Naive thymus-derived CD4-positive, alpha-beta T cell (primary cell): ENCODE measurements at regions not wholly inside any gene's neighbourhood (a gene's known extent, or its start where the extent isn't known, plus 50 kb on each side); places are given as distances from the start of the nearest gene placed in this dataset.

Experiments
- ATAC-seq: fragments of 150-1000 bp; cut with Tn5 transposase; 2 replicates; pipeline ENCODE4 v1.10.0; 2021; ENCODE audit warnings: mild to moderate bottlenecking, moderate library complexity
- CTCF ChIA-PET: fragments of 350-600 bp; sonication (Branson Sonifier 250); formaldehyde crosslinking; loops from one replicate; lab custom pipeline; 2021; ENCODE audit warnings: antibody characterized with exemption; lab: Charles Lee
- POLR2A ChIA-PET: fragments of 350-600 bp; sonication (Branson Sonifier 250); formaldehyde crosslinking; loops from one replicate; lab custom pipeline; 2021; ENCODE audit warnings: antibody characterized with exemption, inconsistent platforms; lab: Charles Lee
- DNase-seq, 9 donors: peaks; one replicate each; pipeline versions ENCODE4 v3.0.0 to v3.0.0-alpha.2; 2020 to 2022; ENCODE audit warnings: mixed read lengths in 1 of 9
- H3K27ac ChIP-seq: one replicate; pipeline ENCODE4 v1.7.0; 2013; ENCODE audit warnings: mild to moderate bottlenecking, low read depth, low read length, moderate library complexity
- H3K27me3 ChIP-seq, 2 donors: one replicate each; pipeline ENCODE4 v1.7.0; 2013; ENCODE audit warnings: low read length in 2 of 2, mild to moderate bottlenecking in 2 of 2, moderate library complexity in 2 of 2; ENCODE audit not compliant: control insufficient read depth in 2 of 2, insufficient read depth in 2 of 2
- H3K36me3 ChIP-seq, 3 experiments: 1 replicate in 2 of 3; 2 replicates in 1 of 3; pipeline ENCODE4 v1.7.0; 2013; ENCODE audit warnings: low read length in 3 of 3, mild to moderate bottlenecking in 3 of 3, moderate library complexity in 1 of 3; ENCODE audit not compliant: insufficient read depth in 3 of 3, control insufficient read depth in 2 of 3
- H3K4me1 ChIP-seq, 2 donors: one replicate each; pipeline ENCODE4 v1.7.0; 2013; ENCODE audit warnings: low read length in 2 of 2, mild to moderate bottlenecking in 2 of 2, moderate library complexity in 1 of 2; ENCODE audit not compliant: control insufficient read depth in 2 of 2, insufficient read depth in 2 of 2
- H3K4me3 ChIP-seq: 2 replicates; pipeline ENCODE4 v1.7.0; 2013; ENCODE audit warnings: mild to moderate bottlenecking, low read length
- H3K9me3 ChIP-seq, 3 experiments: 1 replicate in 2 of 3; 2 replicates in 1 of 3; pipeline ENCODE4 v1.7.0; 2013; ENCODE audit warnings: low read length in 3 of 3; ENCODE audit not compliant: control insufficient read depth in 2 of 3
- H3K27ac Mint-ChIP-seq, 9 donors: one replicate each; pipeline ENCODE4 v1.8.0; 2020 to 2022; ENCODE audit warnings: mixed read lengths in 9 of 9, mild to moderate bottlenecking in 8 of 9, moderate library complexity in 5 of 9, inconsistent platforms in 2 of 9
- H3K27me3 Mint-ChIP-seq, 5 donors: one replicate each; pipeline ENCODE4 v1.8.0; 2021 to 2022; ENCODE audit warnings: mixed read lengths in 5 of 5, mild to moderate bottlenecking in 1 of 5
- H3K36me3 Mint-ChIP-seq, 5 donors: one replicate each; pipeline ENCODE4 v1.8.0; 2020 to 2022; ENCODE audit warnings: mixed read lengths in 5 of 5, mild to moderate bottlenecking in 3 of 5, inconsistent platforms in 1 of 5
- H3K4me1 Mint-ChIP-seq, 7 donors: one replicate each; pipeline ENCODE4 v1.8.0; 2020 to 2022; ENCODE audit warnings: mixed read lengths in 7 of 7, mild to moderate bottlenecking in 3 of 7, inconsistent platforms in 1 of 7
- H3K4me3 Mint-ChIP-seq, 10 donors: one replicate each; pipeline ENCODE4 v1.8.0; 2020 to 2022; ENCODE audit warnings: mild to moderate bottlenecking in 10 of 10, mixed read lengths in 10 of 10, moderate library complexity in 6 of 10, inconsistent platforms in 2 of 10
- H3K9me3 Mint-ChIP-seq, 11 donors: one replicate each; pipeline ENCODE4 v1.8.0; 2020 to 2022; ENCODE audit warnings: mixed read lengths in 11 of 11, mild to moderate bottlenecking in 4 of 11, inconsistent platforms in 1 of 11, moderate library complexity in 1 of 11
- intact Hi-C, 2 donors: fragments of 100-400 bp; cut with micrococcal nuclease; formaldehyde crosslinking; loops; one replicate each; pipeline ENCODE4 v1.15.1; 2023

GRCh38 chr10:36038316-36038955 is 396.3 kb upstream of the FZD8 start:
- intact Hi-C loops: no loop called here
- Histone ChIP-seq H3K36me3 (no peaks in the 10 kb centered on the region), H3K4me1 (no peaks in the 10 kb centered on the region), H3K4me3 (no peak overlapping the region), H3K27me3 (no peaks in the 10 kb centered on the region), H3K27ac (no peak overlapping the region), H3K9me3 (no peaks in the 10 kb centered on the region)
- H3K4me1 Mint-ChIP-seq: no peaks in the 10 kb centered on the region
- H3K4me3 Mint-ChIP-seq: no peak overlapping the region
- ChIA-PET CTCF (no interaction called here), POLR2A (no interaction called here)
- no peak for DNase-seq
- peaks cover 0 to 12% (median 2%) of the 10 kb centered on the region in 11 donors for H3K9me3 Mint-ChIP-seq
- no peaks in the 10 kb centered on the region for H3K36me3 Mint-ChIP-seq
- no peaks in the 10 kb centered on the region for H3K27me3 Mint-ChIP-seq
- no peak overlapping the region for H3K27ac Mint-ChIP-seq
- ATAC-seq: no peak

GRCh38 chr10:36036137-36036536 is 394.0 kb upstream of the FZD8 start:
- Histone ChIP-seq H3K36me3 (no peaks in the 10 kb centered on the region), H3K4me1 (no peaks in the 10 kb centered on the region), H3K27ac (no peak overlapping the region), H3K27me3 (no peaks in the 10 kb centered on the region), H3K4me3 (no peak overlapping the region), H3K9me3 (no peaks in the 10 kb centered on the region)
- no peaks in the 10 kb centered on the region for H3K4me1 Mint-ChIP-seq
- no peak for DNase-seq
- no peak overlapping the region for H3K27ac Mint-ChIP-seq
- ChIA-PET POLR2A (no interaction called here), CTCF (no interaction called here)
- no peaks in the 10 kb centered on the region for H3K27me3 Mint-ChIP-seq
- no peak overlapping the region for H3K4me3 Mint-ChIP-seq
- ATAC-seq: no peak
- peaks cover 0 to 5% (median 2%) of the 10 kb centered on the region in 11 donors for H3K9me3 Mint-ChIP-seq
- intact Hi-C loops: no loop called here
- H3K36me3 Mint-ChIP-seq: no peaks in the 10 kb centered on the region

- no peak for ATAC-seq
Observed at GRCh38 chr10:36033808-36034207, 391.7 kb upstream of the FZD8 start.

GRCh38 chr10:36030516-36030915 is 388.4 kb upstream of the FZD8 start:
- intact Hi-C loops: no loop called here

More at GRCh38 chr10:36033808-36034207, 391.7 kb upstream of the FZD8 start:
- Mint-ChIP-seq H3K9me3 (peaks cover 0 to 5% (median 0%) of the 10 kb centered on the region in 11 donors), H3K4me3 (no peak overlapping the region), H3K4me1 (no peaks in the 10 kb centered on the region), H3K27me3 (no peaks in the 10 kb centered on the region), H3K27ac (no peak overlapping the region), H3K36me3 (no peaks in the 10 kb centered on the region)
- H3K27me3 ChIP-seq: no peaks in the 10 kb centered on the region
- H3K4me1 ChIP-seq: no peaks in the 10 kb centered on the region
- DNase-seq: no peak
- H3K9me3 ChIP-seq: no peaks in the 10 kb centered on the region
- no peak overlapping the region for H3K4me3 ChIP-seq
- POLR2A ChIA-PET: no interaction called here
- no peak overlapping the region for H3K27ac ChIP-seq
- no peaks in the 10 kb centered on the region for H3K36me3 ChIP-seq
- intact Hi-C loops: no loop called here
- CTCF ChIA-PET: no interaction called here

GRCh38 chr10:36026656-36027390 is 384.7 kb upstream of the FZD8 start:
- H3K4me3 Mint-ChIP-seq: no peak overlapping the region
- ChIA-PET POLR2A (no interaction called here), CTCF (no interaction called here)
- no peaks in the 10 kb centered on the region for H3K27me3 Mint-ChIP-seq
- H3K4me1 ChIP-seq: no peaks in the 10 kb centered on the region
- H3K9me3 Mint-ChIP-seq: peaks cover 0 to 14% (median 4%) of the 10 kb centered on the region in 11 donors
- no peaks in the 10 kb centered on the region for H3K9me3 ChIP-seq
- no peak for DNase-seq
- ATAC-seq: no peak
- H3K27me3 ChIP-seq: no peaks in the 10 kb centered on the region
- peaks cover 0 to 5% (median 0%) of the 10 kb centered on the region in 5 donors for H3K36me3 Mint-ChIP-seq
- H3K4me1 Mint-ChIP-seq: no peaks in the 10 kb centered on the region
- no peak overlapping the region for H3K4me3 ChIP-seq
- intact Hi-C loops: no loop called here
- H3K36me3 ChIP-seq: no peaks in the 10 kb centered on the region
- no peak overlapping the region for H3K27ac ChIP-seq
- H3K27ac Mint-ChIP-seq: peak overlapping the region in 1 of 9 donors; percentile 41

More at GRCh38 chr10:36030516-36030915, 388.4 kb upstream of the FZD8 start:
- Mint-ChIP-seq H3K4me3 (no peak overlapping the region), H3K27me3 (no peaks in the 10 kb centered on the region), H3K36me3 (peaks cover 0 to 5% (median 0%) of the 10 kb centered on the region in 5 donors), H3K9me3 (peaks cover 0 to 14% (median 4%) of the 10 kb centered on the region in 11 donors), H3K27ac (no peak overlapping the region), H3K4me1 (no peaks in the 10 kb centered on the region)
- ChIA-PET POLR2A (no interaction called here), CTCF (no interaction called here)
- Histone ChIP-seq H3K4me3 (no peak overlapping the region), H3K27me3 (no peaks in the 10 kb centered on the region), H3K4me1 (no peaks in the 10 kb centered on the region), H3K9me3 (no peaks in the 10 kb centered on the region), H3K36me3 (no peaks in the 10 kb centered on the region), H3K27ac (no peak overlapping the region)
- ATAC-seq (no peak), DNase-seq (no peak)

GRCh38 chr10:36026081-36026480 is 384.0 kb upstream of the FZD8 start:
- ChIA-PET CTCF (no interaction called here), POLR2A (no interaction called here)
- DNase-seq (no peak), ATAC-seq (no peak)
- H3K36me3 Mint-ChIP-seq: peaks cover 0 to 5% (median 0%) of the 10 kb centered on the region in 5 donors
- no peak overlapping the region for H3K27ac Mint-ChIP-seq
- intact Hi-C loops: no loop called here
- H3K4me1 Mint-ChIP-seq: no peaks in the 10 kb centered on the region
- Histone ChIP-seq H3K36me3 (no peaks in the 10 kb centered on the region), H3K4me3 (no peak overlapping the region), H3K9me3 (no peaks in the 10 kb centered on the region), H3K27ac (no peak overlapping the region), H3K27me3 (no peaks in the 10 kb centered on the region), H3K4me1 (no peaks in the 10 kb centered on the region)
- H3K27me3 Mint-ChIP-seq: no peaks in the 10 kb centered on the region
- no peak overlapping the region for H3K4me3 Mint-ChIP-seq
- peaks cover 0 to 14% (median 4%) of the 10 kb centered on the region in 11 donors for H3K9me3 Mint-ChIP-seq

GRCh38 chr10:36023939-36024338 is 381.8 kb upstream of the FZD8 start:
- CTCF ChIA-PET: no interaction called here
- no peak overlapping the region for H3K27ac Mint-ChIP-seq

More at GRCh38 chr10:36023939-36024338, 381.8 kb upstream of the FZD8 start:
- DNase-seq (no peak), ATAC-seq (no peak)
- Histone ChIP-seq H3K9me3 (no peaks in the 10 kb centered on the region), H3K4me1 (no peaks in the 10 kb centered on the region), H3K27me3 (no peaks in the 10 kb centered on the region), H3K36me3 (no peaks in the 10 kb centered on the region), H3K27ac (no peak overlapping the region), H3K4me3 (no peak overlapping the region)
- Mint-ChIP-seq H3K4me1 (no peaks in the 10 kb centered on the region), H3K36me3 (peaks cover 0 to 5% (median 0%) of the 10 kb centered on the region in 5 donors), H3K4me3 (no peak overlapping the region), H3K27me3 (no peaks in the 10 kb centered on the region), H3K9me3 (peaks cover 0 to 14% (median 4%) of the 10 kb centered on the region in 11 donors)
- intact Hi-C loops: no loop called here
- POLR2A ChIA-PET: no interaction called here
